Gastroesophageal sphincter (tissue), 3 donors: ENCODE measurements at regions not wholly inside any gene's neighbourhood (a gene's known extent, or its start where the extent isn't known, plus 50 kb on each side); places are given as distances from the start of the nearest gene placed in this dataset.

Experiments
- CTCF ChIP-seq, 4 experiments: fragments of 200-600 bp in 2 of 4; fragments of 450-650 bp in 2 of 4; sonication (generic) in 1 of 4; IDR thresholded peaks; one replicate each; pipeline ENCODE4 v1.5.1; 2017 to 2019; ENCODE audit warnings: antibody characterized with exemption in 4 of 4, mild to moderate bottlenecking in 2 of 4, moderate library complexity in 2 of 4
- POLR2A ChIP-seq, 2 donors: fragments of 450-650 bp; IDR thresholded peaks; one replicate each; pipeline ENCODE4 v1.6.1; 2017; ENCODE audit warnings: antibody characterized with exemption in 2 of 2, mild to moderate bottlenecking in 2 of 2, moderate library complexity in 1 of 2

- TF ChIP-seq CTCF (IDR thresholded peaks at IDR 0.05), result no peak
- TF ChIP-seq POLR2A (IDR thresholded peaks at IDR 0.05), result no peak
These were observed 84.1 kb upstream of the SLC38A2 start for GRCh38 chr12:46456356-46457334.
